IMR-90 (cell line): ENCODE measurements at regions not wholly inside any gene's neighbourhood (a gene's known extent, or its start where the extent isn't known, plus 50 kb on each side); places are given as distances from the start of the nearest gene placed in this dataset.

Experiments
- ATAC-seq: fragments of 200-7000 bp; cut with Tn5 transposase; 2 replicates; pipeline ENCODE4 v1.9.1; 2020; ENCODE audit warnings: low read depth, mild to moderate bottlenecking, moderate library complexity
- BruUV-seq: library from RNA; stranded (reverse); fragments of 400-500 nt; replicated peaks from 2 replicates; lab custom pipeline; 2021; lab: Mats Ljungman, UMichigan
- CTCF ChIA-PET: fragments of 300-600 bp; formaldehyde crosslinking; extraction: SDS; loops from one replicate; lab custom pipeline; 2021; ENCODE audit warnings: antibody characterized with exemption; lab: Yijun Ruan, JAX
- POLR2A ChIA-PET: fragments of 300-600 bp; sonication (Branson Sonifier 250); formaldehyde crosslinking; loops from one replicate; lab custom pipeline; 2022; ENCODE audit warnings: antibody characterized with exemption; ENCODE audit not compliant: unreplicated experiment; lab: Charles Lee
- DNase-seq: peaks from one replicate; pipeline ENCODE4 v3.0.0; 2013
- H2AFZ ChIP-seq: replicated peaks from 2 replicates; pipeline ENCODE3; 2013; ENCODE audit warnings: low read length, mild to moderate bottlenecking; ENCODE audit not compliant: poor library complexity
- H2AK5ac ChIP-seq: 2 replicates; pipeline ENCODE4 v1.6.1; 2013; ENCODE audit warnings: low read depth, low read length, inconsistent platforms
- H2AK9ac ChIP-seq: replicated peaks from 2 replicates; pipeline ENCODE3; 2013; ENCODE audit warnings: mild to moderate bottlenecking, low read depth, low read length, moderate library complexity; ENCODE audit not compliant: poor library complexity
- H2BK120ac ChIP-seq: 2 replicates; pipeline ENCODE4 v1.6.1; 2013; ENCODE audit warnings: low read depth, low read length, inconsistent platforms
- H2BK15ac ChIP-seq: 3 replicates; pipeline ENCODE4 v1.6.1; 2013; ENCODE audit warnings: low read depth, low read length, inconsistent platforms
- H2BK20ac ChIP-seq: 2 replicates; pipeline ENCODE4 v1.6.1; 2013; ENCODE audit warnings: low read depth, mild to moderate bottlenecking, inconsistent platforms, low read length, moderate library complexity
- H2BK5ac ChIP-seq: 2 replicates; pipeline ENCODE4 v1.6.1; 2013; ENCODE audit warnings: mild to moderate bottlenecking, low read depth, low read length, inconsistent platforms; ENCODE audit not compliant: poor library complexity, severe bottlenecking
- H3K14ac ChIP-seq: replicated peaks from 2 replicates; pipeline ENCODE4 v1.6.1; 2013; ENCODE audit warnings: low read depth, low read length, inconsistent platforms
- H3K18ac ChIP-seq: 2 replicates; pipeline ENCODE4 v1.6.1; 2013; ENCODE audit warnings: low read depth, low read length, control low read depth
- H3K23ac ChIP-seq: 2 replicates; pipeline ENCODE4 v1.6.1; 2013; ENCODE audit warnings: low read depth, low read length, inconsistent platforms
- H3K27ac ChIP-seq: 2 replicates; pipeline ENCODE4 v1.5.1; 2013; ENCODE audit warnings: mild to moderate bottlenecking, control low read depth, low read length; ENCODE audit not compliant: insufficient read depth
- H3K27me3 ChIP-seq: 2 replicates; pipeline ENCODE4 v1.6.1; 2013; ENCODE audit warnings: low read length; ENCODE audit not compliant: control insufficient read depth, insufficient read depth
- H3K36me3 ChIP-seq: 2 replicates; pipeline ENCODE4 v1.6.1; 2013; ENCODE audit warnings: low read length, mixed read lengths; ENCODE audit not compliant: control insufficient read depth, insufficient read depth
- H3K4ac ChIP-seq: 2 replicates; pipeline ENCODE4 v1.6.1; 2013; ENCODE audit warnings: low read depth, low read length, inconsistent platforms
- H3K4me1 ChIP-seq: 2 replicates; pipeline ENCODE4 v1.6.1; 2013; ENCODE audit warnings: low read length, mixed read lengths; ENCODE audit not compliant: control insufficient read depth, insufficient read depth
- H3K4me2 ChIP-seq: 2 replicates; pipeline ENCODE4 v1.6.1; 2013; ENCODE audit warnings: low read depth, mild to moderate bottlenecking, control low read depth, low read length, moderate library complexity
- H3K4me3 ChIP-seq: 2 replicates; pipeline ENCODE4 v1.5.1; 2013; ENCODE audit warnings: low read depth, mild to moderate bottlenecking, control low read depth, low read length, moderate library complexity; ENCODE audit not compliant: insufficient read depth
- H3K56ac ChIP-seq: 2 replicates; pipeline ENCODE4 v1.6.1; 2013; ENCODE audit warnings: low read length, inconsistent platforms; ENCODE audit not compliant: insufficient read depth; ENCODE audit errors: extremely low read depth
- H3K79me1 ChIP-seq, 2 experiments: 2 replicates each; pipeline ENCODE4 v1.6.1; 2013; ENCODE audit warnings: low read length in 2 of 2, inconsistent platforms in 1 of 2, low read depth in 1 of 2
- H3K9ac ChIP-seq: 2 replicates; pipeline ENCODE4 v1.6.1; 2013; ENCODE audit warnings: low read depth, low read length, control low read depth
- H3K9me1 ChIP-seq: 2 replicates; pipeline ENCODE4 v1.6.1; 2013; ENCODE audit warnings: low read length, inconsistent platforms; ENCODE audit not compliant: insufficient read depth
- H3K9me3 ChIP-seq: 2 replicates; pipeline ENCODE4 v1.6.1; 2013; ENCODE audit warnings: low read length; ENCODE audit not compliant: control insufficient read depth, insufficient read depth
- H4K20me1 ChIP-seq: 2 replicates; pipeline ENCODE4 v1.6.1; 2013; ENCODE audit warnings: low read length, inconsistent platforms; ENCODE audit not compliant: insufficient read depth
- H4K5ac ChIP-seq: 2 replicates; pipeline ENCODE4 v1.6.1; 2013; ENCODE audit warnings: mild to moderate bottlenecking, low read depth, low read length, control low read depth
- H4K8ac ChIP-seq, 2 experiments: 2 replicates each; pipeline ENCODE4 v1.6.1; 2013; ENCODE audit warnings: low read depth in 2 of 2, low read length in 2 of 2, control low read depth in 1 of 2, inconsistent platforms in 1 of 2
- H4K91ac ChIP-seq: 2 replicates; pipeline ENCODE4 v1.6.1; 2013; ENCODE audit warnings: low read depth, low read length, inconsistent platforms; ENCODE audit not compliant: insufficient read depth
- MAZ ChIP-seq: IDR thresholded peaks from 2 replicates; pipeline ENCODE4 v1.6.1; 2012; ENCODE audit warnings: low read depth, mild to moderate bottlenecking, low read length, improper control_type of control experiment, moderate library complexity, borderline replicate concordance
- NFE2L2 ChIP-seq: fragments of 150-350 bp; IDR thresholded peaks from 2 replicates; pipeline ENCODE4 v1.6.1; 2016; ENCODE audit warnings: low read depth, mild to moderate bottlenecking, low read length
- RFX5 ChIP-seq: IDR thresholded peaks from 2 replicates; pipeline ENCODE4 v1.8.0; 2012; ENCODE audit warnings: low read depth, mild to moderate bottlenecking, low read length, moderate library complexity
- WGBS, 2 experiments: methylation state at CpG; one replicate each; pipeline versions ENCODE4 v1.1.5 to v1.1.7; 2013; ENCODE audit warnings: missing lambda C conversion rate in 2 of 2; ENCODE audit not compliant: insufficient read length in 1 of 2; ENCODE audit errors: extremely low coverage in 2 of 2; 5-methylcytosine and 5-hydroxymethylcytosine counted together
- dilution Hi-C: fragments of 300-500 bp; cut with HindIII; formaldehyde crosslinking; loops from one replicate; pipeline ENCODE4 v1.14.3; 2018; ENCODE audit warnings: low sequenced_read_pairs; ENCODE audit not compliant: unreplicated experiment
- in situ Hi-C: fragments of 300-500 bp; cut with MboI; formaldehyde crosslinking; loops from 3 replicates; pipeline ENCODE4 v1.14.3; 2019; ENCODE audit warnings: low sequenced_read_pairs, inconsistent platforms, mixed read lengths
- intact Hi-C: fragments of 100-400 bp; cut with micrococcal nuclease; formaldehyde crosslinking; loops from 2 replicates; pipeline ENCODE4 v1.10.0; 2022
- TF ChIP-seq, protein P1 (sequence below): conservative IDR thresholded peaks from 2 replicates; pipeline ENCODE4 v1.5.1; 2012; ENCODE audit warnings: mild to moderate bottlenecking, low read depth, low read length, improper control_type of control experiment
- TF ChIP-seq, protein P2 (sequence below): fragments of 150-350 bp; IDR thresholded peaks from 2 replicates; pipeline ENCODE4 v1.6.1; 2017; ENCODE audit warnings: mild to moderate bottlenecking, antibody characterized with exemption, low read length, low read depth

DNA sequence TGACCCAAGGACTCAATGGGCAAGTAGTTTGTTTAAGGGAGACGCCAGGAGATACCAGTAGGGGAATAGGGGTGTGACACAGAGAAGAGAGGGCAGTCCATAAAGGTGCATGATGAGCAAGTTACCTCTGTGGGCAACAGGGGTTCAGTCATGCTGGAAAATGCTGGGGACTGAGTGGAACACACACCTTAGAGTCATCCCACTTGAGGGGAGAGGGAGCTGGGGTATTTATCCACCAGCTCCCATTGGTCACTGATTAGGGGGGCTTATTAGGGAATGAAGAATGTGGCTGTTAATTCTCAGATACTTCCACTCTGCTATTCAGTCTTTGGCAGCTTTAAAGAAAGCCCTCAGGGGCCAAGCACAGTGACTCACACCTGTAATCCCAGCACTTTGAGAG is 67.5 kb upstream of the MRI1 start:
- H3K4me3 ChIP-seq = no peak overlapping the region
- ATAC-seq (no peak), DNase-seq (no peak)
- H4K20me1 ChIP-seq = no peaks in the 10 kb centered on the region
- no peak overlapping the region for H3K27ac ChIP-seq
- no peak overlapping the region for H3K9ac ChIP-seq
- H2AK9ac ChIP-seq = no peak overlapping the region
- CTCF ChIA-PET = no interaction called here
- H3K4me1 ChIP-seq = no peaks in the 10 kb centered on the region
- no peak overlapping the region for H4K5ac ChIP-seq
- no peak overlapping the region for H3K23ac ChIP-seq
- H3K27me3 ChIP-seq = peaks cover 10% of the 10 kb centered on the region
- H2AFZ ChIP-seq = no peak overlapping the region
- dilution Hi-C loops (no loop called here), in situ Hi-C loops (no loop called here), intact Hi-C loops (no loop called here)
- H3K9me1 ChIP-seq = no peaks in the 10 kb centered on the region
- no peak overlapping the region for H2BK20ac ChIP-seq
- no peak overlapping the region for H3K4me2 ChIP-seq
- no peak overlapping the region for H3K56ac ChIP-seq
- H3K18ac ChIP-seq = no peak overlapping the region
- TF ChIP-seq, protein P1, sequence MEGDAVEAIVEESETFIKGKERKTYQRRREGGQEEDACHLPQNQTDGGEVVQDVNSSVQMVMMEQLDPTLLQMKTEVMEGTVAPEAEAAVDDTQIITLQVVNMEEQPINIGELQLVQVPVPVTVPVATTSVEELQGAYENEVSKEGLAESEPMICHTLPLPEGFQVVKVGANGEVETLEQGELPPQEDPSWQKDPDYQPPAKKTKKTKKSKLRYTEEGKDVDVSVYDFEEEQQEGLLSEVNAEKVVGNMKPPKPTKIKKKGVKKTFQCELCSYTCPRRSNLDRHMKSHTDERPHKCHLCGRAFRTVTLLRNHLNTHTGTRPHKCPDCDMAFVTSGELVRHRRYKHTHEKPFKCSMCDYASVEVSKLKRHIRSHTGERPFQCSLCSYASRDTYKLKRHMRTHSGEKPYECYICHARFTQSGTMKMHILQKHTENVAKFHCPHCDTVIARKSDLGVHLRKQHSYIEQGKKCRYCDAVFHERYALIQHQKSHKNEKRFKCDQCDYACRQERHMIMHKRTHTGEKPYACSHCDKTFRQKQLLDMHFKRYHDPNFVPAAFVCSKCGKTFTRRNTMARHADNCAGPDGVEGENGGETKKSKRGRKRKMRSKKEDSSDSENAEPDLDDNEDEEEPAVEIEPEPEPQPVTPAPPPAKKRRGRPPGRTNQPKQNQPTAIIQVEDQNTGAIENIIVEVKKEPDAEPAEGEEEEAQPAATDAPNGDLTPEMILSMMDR = no peak
- no peak for TF ChIP-seq RFX5
- TF ChIP-seq NFE2L2 = no peak
- no peak for TF ChIP-seq MAZ
- TF ChIP-seq, protein P2, sequence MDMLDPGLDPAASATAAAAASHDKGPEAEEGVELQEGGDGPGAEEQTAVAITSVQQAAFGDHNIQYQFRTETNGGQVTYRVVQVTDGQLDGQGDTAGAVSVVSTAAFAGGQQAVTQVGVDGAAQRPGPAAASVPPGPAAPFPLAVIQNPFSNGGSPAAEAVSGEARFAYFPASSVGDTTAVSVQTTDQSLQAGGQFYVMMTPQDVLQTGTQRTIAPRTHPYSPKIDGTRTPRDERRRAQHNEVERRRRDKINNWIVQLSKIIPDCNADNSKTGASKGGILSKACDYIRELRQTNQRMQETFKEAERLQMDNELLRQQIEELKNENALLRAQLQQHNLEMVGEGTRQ = no peak
- peaks cover 6% of the 10 kb centered on the region for H3K9me3 ChIP-seq
- no peak overlapping the region for H4K8ac ChIP-seq
- H2BK15ac ChIP-seq = no peak overlapping the region
- no CpG with 5 or more reads among the region's 1 CpG for WGBS, 2 experiments
- no peak overlapping the region for H3K14ac ChIP-seq
- POLR2A ChIA-PET = no interaction called here
- no peaks in the 10 kb centered on the region for H3K36me3 ChIP-seq
- H2AK5ac ChIP-seq = no peak overlapping the region
- H3K4ac ChIP-seq = no peak overlapping the region
- no peak overlapping the region for H2BK120ac ChIP-seq
- BruUV-seq = no TSS peak
- no peak overlapping the region for H2BK5ac ChIP-seq
- H3K79me1 ChIP-seq = no peaks in the 10 kb centered on the region
- no peak overlapping the region for H4K91ac ChIP-seq
